GM21367 (cell line): ENCODE measurements at regions not wholly inside any gene's neighbourhood (a gene's known extent, or its start where the extent isn't known, plus 50 kb on each side); places are given as distances from the start of the nearest gene placed in this dataset.
"Not testable (repeated sequence)": the region's sequence is repeated elsewhere in the genome, so short reads cannot be mapped to it uniquely, and the experiment has no call there.

ENCODE experiments used
- ATAC-seq: cut with Tn5 transposase; IDR thresholded peaks from one replicate; pipeline ENCODE4 v1.9.1; 2021; ENCODE audit not compliant: unreplicated experiment

DNA sequence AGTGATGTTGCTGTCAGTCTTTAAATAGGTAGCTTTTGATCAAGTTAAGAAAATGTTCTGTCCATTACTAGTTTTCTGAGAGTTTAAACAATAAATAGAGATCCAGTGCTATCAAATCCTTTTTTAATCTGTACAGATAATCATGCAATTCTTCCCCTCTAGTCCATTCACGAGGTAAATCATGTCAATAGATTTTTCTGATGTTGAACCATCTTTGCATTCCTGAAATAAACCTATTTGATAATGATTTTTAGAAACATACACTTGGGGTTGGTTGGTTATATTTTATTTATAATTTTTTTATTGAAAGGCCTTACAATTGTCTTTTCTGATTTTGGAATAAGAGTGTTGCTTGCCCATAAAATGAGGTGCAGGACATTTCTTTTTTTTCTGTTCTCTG is 95.0 kb downstream of the FAM53A start:
- ATAC-seq = no peak

DNA sequence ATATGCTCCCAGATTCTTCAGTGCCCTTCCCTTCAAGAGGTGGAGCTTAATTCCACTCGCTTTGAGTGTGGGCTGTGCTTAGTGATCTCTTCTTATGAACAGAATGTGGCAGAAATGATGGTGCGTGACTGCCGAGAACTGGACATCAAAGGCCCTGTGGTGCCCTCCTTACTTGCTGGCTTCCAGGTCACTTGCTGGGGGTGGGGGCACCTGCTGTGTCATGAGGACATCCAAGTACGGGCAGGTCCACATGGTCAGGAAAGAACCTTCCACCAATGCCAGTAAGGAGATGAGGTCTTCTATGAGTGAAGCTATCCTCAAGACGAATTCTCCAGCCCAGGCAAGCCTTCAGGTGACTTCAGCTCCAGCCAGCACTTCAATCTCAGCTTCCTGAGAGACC is 95.8 kb downstream of the FAM53A start:
- no peak for ATAC-seq

DNA sequence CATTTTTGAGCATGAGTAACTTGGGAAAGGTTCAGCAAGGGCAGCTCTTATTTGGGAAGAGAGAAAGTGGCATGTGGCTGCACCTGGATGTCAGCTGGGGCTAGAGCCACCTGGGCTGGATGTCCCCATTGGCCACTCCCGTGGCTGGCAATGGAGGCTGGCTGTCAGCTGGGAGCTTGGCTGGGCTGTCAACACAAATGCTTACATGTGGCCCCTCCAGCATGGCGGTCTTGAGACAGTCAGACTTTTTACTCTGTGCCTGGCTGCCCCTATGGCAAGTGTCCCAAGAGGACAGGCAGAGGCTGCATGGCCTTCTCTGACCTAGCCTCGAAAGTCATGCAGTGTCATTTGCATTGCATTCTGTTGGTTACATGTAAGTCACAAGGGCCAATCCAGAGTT is 99.6 kb downstream of the FAM53A start:
- ATAC-seq = no peak

DNA sequence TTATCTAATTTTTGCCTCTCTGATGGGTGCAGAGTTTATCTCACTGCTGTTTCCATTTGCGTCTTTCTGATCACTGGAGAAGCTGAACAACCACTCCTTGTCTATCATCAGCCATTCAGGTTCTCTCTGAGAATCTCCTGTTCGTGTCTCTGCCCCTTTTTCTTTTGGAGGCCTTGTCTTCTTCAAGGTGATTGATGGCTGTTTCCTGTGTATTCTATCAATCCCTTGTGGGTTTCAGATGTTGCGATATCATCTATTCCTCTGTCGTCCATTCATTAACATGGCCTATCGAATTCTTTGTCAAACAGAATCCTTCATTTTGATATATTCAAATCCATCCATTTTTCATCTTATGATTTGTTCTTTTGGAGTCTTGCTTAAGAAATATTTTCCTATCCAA is 100.3 kb downstream of the FAM53A start:
- ATAC-seq = no peak

DNA sequence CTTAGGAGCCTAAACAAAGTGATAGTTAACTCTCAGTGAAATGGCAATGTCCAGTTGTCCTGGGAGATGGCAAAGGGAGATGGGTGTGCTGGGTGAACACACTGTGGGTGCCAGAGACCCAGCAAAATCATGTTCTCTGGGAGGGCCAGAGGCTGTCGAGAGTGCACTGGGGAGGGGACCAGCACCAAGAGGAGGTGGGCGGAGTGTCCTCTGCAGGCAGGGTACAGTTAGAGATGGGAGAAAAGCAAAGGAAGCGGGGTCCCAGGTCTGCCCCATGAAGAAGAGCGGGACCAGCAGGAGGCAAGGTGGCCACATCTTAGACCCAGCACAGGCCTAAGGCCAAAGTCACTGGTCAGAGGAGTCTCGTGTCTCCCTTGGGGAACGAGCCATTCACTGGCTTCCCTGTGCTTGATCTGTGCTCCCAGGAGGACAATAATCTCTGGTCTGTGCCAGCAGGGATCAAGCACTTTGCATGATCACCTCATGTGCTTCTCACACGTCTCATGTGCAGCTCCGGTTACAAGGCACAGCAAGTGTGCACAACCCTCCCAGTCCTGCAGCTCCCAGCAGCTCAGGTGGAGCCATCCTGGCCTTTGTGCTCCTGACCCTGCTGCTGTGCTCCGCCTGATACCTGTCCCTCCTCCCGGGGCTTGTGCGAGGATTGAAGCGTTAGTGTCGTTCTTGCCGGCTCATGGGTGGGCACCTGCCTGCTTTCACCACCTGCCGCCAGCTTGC is 100.9 kb downstream of the FAM53A start:
- no peak for ATAC-seq

DNA sequence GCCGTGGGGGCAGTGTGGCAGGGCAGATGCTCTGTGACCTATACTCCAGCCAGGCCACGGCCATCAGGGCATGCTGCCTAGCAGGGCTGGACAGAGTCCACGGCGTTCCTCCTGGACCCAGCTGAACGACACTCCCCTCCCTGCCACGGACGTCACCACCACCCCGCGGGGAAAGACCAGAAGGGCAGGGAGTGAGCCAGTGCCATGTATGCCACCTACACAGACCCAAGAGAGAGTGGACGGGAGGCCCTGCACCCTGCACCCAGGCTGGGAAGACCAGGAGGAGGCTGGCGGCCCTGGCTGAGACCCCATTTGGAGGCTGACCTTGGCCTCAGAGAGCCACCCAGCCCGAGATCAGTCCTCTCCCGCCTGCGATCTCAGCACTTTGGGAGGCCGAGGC is 101.9 kb downstream of the FAM53A start:
- no peak for ATAC-seq

DNA sequence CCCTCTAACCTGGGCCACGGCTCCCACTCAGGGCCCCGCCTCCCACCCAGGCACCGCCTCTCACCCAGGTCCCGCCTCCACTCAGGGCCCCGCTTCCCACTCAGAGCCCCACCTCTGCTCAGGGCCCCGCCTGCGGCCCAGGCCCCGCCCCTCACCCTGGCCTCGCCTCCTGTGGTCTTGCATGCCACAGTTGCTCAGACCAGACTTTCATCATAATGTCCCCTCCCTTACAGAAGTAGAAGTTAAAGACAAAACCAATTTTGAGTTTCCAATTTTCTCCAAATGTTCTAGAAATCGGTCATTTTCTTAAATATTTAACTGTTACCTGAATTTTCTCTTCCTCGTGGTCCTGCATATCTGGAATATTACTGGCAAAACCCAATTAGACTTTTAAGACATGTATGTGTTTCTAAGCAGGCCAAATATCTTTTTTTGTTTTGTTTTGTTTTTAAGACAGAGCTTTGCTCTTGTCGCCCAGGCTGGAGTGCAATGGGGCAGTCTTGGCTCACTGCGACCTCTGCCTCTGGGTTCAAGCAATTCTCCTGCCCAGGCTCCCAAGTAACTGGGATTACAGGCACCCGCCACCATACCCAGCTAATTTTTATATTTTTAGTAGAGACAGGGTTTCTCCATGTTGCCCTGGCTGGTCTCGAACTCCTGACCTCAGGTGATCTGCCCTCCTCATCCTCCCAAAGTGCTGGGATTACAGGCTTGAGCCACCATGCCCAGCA is 102.8 kb downstream of the FAM53A start:
- ATAC-seq = peak; percentile 64

DNA sequence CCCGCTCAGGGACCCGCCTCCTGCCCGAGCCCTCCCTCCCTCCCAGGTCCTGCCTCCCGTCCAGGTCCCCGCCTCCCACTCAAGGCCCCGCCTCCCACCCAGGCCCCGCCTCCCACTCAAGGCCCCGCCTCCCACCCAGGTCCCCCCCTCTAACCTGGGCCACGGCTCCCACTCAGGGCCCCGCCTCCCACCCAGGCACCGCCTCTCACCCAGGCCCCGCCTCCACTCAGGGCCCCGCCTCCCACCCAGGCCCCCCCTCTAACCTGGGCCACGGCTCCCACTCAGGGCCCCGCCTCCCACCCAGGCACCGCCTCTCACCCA is 103.5 kb downstream of the FAM53A start:
- ATAC-seq = not testable (repeated sequence)

DNA sequence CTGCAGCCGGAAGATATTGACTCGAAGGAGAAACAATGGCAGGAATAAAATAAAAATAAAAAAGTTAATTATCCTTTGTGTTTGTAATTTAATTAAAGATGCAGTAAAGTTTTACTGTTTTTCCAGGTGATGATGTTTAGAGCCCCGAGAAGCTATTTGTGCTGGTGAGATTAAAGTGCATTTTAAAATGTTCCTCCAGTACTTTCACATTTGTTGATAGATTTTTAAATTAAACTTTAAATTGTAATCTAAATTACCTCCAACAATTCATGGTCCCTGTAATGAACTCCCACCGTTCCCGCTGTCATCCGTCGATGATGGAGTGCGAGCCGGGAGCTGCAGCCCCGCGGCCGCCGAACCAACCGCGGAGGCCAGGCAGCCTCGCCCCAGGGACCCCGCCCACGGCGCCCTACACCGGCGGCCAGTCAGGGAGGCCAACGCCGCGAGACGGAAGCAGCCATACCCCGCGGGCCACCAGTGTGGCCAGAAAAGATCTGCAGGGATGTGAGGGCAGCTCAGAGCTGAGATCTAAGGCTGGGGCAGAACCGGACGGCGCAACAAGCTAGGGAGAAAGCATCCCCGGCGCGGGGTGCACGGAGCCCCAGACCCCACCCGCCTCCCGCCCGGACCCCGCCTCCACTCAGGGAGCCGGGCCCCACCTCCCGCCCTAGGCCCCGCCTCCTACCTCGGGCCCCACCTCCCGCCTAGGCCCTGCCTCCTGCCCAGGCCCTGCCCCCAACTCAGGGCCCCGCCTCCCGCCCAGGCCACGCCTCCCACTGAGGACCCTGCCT is 104.0 kb downstream of the FAM53A start:
- peak; percentile 34 for ATAC-seq

DNA sequence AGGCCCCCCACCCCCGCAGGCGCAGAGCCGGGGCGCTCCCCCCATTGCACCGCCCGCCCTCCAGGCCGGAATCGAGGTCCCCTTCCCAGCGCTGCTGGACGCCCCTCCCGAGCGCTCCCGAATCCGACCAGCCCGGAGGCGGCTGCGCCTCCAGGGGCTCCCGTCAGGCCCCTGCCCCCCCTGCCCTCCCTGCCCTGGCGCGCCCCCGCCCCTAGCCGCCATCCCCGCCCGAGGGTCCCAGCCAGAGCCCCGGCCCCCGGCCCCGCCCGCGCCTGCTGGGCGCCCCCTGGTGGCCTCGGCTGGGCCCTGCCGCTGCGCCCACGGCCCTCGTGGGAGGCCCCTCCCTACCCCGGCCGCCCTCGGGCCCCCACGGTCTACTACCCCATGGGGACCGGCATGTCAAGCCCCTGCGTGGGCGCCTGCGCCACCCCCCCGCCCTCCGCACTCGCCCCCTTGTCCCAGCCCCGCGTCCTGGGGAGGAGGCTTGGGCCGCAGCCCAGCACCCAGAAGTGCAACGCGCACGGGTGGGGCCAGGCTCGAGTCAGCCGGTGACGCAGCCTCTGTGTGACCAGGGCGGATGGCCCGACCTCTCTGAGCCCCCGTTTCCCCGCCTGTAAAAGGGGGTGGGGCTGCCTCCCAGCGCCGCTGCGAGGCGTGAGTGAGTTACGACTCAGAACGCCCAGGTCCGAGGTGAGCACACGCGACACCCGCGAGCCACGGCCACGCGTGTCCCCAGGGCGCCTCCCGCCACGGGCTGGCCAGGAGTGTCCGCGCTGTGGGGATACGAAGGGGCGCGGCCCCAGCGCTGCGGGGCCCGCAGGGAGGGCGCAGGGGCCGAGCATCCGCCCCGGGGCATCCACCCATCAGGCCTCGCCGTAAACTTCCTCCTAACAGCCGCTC is 104.9 kb downstream of the FAM53A start:
- ATAC-seq = no peak

DNA sequence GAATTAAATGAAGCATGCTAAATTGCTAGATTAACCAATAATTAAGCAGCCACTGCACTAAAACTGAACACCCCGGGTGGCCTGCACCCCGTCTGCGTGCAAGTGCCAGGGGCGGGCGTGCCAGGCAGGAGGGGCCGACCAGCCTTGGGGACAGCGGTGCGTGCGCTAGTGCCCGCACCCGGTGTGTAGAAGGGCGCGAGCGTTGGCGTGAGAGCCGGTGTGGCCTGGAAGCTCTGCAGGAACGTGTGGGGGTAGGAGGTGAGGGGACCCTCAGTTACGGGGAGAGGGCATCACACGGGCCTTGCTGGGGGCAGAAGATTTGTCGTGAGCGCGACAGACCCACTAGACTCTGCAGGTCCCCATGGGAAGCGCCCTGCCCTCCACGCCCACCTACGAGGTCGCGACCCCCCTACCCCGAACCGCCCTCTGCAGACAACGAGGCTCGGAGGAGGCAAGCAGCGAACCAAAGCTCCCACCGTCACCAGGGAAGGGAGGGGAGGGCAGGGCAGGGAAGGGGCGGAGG is 105.8 kb downstream of the FAM53A start:
- no peak for ATAC-seq

DNA sequence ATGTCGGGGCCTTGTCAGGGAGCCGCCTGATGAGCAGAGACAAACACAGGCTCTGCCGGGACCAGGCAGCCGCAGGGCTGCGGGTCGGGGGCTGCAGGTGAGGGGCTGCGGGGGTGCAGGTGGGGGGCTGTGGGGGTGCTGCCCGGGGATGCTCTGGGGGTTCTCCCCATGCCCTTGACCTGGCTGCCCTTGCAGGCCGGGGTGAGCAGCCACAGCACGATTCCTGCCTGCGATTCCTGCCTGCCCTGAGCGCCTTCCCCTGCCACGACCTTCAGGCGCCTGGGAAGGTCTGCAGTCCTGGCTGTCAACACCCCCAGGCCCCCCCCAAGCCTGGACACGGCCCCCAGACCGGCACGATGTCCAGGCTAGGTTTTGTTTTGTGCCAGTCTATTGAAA is 106.3 kb downstream of the FAM53A start:
- no peak for ATAC-seq

DNA sequence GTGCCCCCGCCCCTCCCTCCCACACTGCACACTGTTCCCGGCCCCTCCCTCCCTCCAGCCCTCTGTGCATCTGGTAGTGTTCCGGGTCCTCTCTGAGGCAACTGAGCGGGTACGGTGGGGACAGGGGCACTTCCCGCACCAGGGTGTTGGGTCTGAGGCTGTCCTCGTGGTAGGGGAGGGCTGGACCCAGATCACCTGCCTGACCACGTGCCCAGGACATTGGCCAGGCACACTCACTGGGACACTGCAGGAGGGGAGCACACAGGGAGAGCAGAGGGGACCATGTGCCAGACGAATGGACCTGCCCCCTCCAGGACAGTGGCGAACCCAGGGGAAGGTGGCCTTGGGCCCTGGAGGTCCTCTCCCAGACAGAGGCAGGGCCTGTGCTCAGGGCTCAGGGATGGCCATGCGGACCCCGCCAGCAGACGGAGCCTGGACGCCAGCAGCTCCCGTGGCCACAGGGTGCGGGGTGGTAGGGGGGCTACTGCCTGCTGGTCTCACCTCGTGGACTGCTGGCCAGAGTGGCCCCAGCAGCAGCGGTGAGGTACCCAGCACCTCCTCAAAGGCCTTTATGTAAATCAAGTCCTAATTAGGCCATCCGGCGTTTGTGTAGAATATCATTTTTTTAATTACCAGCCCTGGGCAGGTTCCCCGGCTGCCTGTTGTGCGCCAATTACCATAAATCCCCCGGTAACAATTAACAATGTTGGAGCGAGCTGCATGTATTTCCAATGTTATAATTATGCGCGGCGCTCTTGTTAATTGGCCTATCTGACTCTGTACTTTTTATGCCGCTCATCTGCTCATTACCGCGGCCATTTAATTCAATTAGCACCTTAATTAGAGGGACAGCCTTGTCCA is 106.9 kb downstream of the FAM53A start:
- no peak for ATAC-seq

DNA sequence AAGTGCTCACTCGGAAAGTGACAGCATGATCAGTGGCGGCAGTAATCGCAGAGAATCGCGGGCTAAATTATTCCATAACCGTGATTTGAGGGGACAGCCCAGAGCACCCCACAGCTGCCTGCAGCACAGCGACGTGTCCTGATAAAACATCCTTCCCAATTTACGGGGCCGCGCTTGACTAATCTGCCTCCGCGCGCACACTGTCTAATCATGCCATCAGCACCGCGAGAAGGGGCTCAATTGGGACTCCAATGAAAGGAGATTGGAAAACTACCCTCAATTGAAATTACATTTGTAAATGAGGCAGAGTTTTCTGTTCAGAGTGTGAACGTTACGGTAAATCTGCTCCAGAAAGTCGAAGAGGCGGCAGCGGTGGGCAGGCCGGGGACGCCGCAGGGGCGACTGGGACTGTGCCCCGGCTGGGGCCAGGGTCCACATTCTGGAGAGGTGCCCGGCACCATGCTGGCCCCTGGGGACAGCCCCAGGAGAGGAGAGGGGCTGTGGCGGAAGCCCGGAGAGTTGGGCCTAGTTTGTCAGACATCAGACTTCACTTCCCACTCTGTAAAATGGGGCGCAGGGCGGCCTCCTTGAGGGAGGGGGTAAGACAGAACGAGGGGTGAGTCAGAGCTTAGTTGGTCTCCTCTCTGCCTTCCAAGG is 107.7 kb downstream of the FAM53A start:
- no peak for ATAC-seq

DNA sequence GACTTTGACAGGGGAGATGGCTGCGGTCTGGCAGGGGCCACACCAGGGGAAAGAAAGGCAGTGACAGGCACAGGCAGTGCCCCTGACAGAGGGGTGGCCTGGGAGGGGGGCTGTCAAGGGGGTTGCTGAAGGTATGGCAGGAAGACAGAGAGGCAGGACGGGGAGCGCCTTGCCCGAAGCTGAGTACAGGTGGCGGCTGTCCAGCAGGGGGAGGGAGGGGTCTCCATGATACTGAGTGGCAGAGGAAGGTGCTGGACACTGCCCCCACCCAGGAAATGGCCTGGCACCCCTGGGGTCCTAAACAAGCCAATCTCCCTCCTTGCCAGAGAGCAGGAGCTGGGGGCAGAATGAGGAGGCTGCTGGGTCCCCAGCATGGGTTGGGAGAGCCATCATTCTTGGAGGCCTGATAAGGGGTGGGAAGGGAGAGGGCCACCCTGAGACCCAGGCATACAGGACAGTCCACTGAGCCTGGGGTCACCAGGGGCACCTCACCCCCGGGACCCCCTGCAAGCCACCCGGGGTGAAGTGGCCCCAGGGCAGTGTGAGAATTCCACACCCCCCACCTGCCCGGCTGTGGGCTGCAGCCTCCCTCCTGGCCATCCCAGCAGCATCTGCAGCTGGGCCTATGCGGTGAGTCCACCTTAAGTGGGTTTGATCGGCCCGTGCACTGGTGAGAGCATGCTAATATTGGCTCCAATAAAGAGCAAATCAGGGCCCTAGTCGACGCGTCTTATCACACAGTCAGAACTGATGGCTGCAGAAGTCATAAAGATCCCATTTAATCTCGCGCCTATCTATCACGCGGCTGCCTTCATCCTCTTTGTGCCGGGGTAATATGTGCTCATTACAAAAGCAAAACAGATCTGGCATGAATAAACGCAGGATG is 108.5 kb downstream of the FAM53A start:
- ATAC-seq = no peak

DNA sequence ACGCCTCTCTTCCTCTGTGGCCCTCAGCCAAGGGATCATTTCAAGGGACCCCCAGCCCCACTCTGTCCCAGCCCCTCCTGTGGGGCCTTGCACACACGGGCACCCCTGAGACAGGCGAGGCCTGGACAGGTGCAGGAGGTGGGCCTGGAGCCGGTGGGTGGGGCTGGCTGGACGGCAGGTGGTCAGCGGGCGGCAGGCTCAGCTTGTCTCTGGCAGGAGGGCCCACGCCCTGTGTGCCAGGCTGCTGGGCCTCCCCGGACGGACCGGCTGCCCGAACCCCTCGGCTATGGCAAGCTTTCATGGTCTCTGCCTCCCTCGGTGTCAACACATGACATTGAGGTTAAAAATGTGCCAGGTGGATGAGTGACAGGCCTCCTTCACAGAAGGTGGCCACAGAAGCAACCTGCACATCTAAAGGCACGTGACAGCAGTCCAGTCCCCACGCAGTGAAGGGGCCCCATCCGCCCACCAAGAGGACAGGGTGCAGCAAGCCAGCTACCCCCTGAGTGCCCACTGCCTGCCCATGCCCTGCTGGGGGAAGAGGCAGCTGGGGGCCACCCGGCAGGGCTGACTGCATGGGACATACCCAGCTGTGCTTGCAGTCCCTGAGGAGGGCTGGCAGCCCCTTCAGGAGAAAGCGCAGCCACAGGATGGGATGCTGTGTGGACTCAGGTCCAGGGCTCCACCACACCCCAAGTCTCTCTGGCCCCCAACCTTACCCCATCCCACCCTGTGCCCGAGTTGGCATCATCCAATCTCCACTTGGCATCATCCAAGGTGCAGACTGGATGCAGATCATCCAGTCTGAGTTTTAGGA is 109.3 kb downstream of the FAM53A start:
- no peak for ATAC-seq

DNA sequence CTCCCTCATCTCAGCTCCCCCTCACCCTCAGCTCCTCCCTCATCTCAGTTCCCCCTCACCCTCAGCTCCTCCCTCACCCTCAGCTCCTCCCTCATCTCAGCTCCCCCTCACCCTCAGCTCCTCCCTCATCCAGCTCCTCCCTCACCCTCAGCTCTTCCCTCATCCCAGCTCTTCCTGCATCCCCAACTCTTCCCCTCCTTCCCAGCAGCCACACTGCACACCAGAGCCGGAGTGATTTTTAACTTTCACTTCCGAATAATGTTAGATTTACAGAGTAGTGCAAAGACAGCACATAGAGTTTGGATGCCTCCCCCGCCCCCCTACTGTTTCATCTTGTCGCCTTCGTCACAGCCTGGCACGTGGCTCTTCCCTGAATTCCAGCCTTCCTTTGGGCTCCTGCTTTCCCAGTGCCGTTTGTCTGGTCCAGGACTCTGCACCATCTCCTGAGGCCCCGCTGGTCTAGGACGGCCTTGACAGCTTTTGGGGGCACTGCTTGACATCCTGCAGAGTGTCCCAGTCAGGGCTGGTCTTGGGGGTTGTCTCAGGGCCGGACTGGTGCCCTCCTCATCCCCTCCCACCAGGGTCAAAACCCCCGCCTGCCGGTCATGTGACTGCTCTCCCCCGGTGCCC is 110.2 kb downstream of the FAM53A start:
- ATAC-seq = no peak
